DMS53 (cell line): ENCODE measurements at regions not wholly inside any gene's neighbourhood (a gene's known extent, or its start where the extent isn't known, plus 50 kb on each side); places are given as distances from the start of the nearest gene placed in this dataset.
A peak's percentile ranks its signal among the peaks of the same experiment; 100 is the strongest.
"Not testable (repeated sequence)": the region's sequence is repeated elsewhere in the genome, so short reads cannot be mapped to it uniquely, and the experiment has no call there.

Experiments
- DNase-seq: peaks from one replicate; lab custom pipeline; 2025; lab: John Stamatoyannopoulos, UW

DNA sequence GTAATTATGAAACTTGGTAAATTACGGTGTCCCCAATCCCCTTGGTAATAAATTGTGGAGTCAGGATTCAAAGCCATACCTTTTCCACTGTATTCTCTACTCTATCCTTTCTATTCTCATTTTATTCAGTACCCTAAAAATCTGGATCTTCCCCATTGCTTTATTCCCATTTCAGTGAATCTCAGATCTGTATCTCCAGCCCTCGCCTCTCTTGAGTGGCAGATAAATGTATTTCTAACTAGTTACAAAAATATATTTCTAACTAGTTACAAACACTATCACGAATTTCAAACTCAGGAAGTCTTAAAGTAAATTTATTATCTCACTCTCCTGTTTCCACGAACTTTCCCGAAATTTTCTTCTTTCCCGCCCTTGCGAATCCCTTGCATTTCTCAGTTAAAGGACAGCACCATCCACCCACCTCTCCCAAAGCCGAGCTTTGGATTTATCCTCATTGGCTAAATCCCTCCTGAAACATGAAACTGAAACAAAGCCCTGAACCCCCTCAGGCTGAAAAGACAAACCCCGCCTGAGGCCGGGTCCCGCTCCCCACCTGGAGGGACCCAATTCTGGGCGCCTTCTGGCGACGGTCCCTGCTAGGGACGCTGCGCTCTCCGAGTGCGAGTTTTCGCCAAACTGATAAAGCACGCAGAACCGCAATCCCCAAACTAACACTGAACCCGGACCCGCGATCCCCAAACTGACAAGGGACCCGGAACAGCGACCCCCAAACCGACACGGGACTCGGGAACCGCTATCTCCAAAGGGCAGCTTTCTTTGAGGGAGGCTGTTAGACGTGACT is 164.3 kb upstream of the PABPC3 start:
- no peak for DNase-seq

DNA sequence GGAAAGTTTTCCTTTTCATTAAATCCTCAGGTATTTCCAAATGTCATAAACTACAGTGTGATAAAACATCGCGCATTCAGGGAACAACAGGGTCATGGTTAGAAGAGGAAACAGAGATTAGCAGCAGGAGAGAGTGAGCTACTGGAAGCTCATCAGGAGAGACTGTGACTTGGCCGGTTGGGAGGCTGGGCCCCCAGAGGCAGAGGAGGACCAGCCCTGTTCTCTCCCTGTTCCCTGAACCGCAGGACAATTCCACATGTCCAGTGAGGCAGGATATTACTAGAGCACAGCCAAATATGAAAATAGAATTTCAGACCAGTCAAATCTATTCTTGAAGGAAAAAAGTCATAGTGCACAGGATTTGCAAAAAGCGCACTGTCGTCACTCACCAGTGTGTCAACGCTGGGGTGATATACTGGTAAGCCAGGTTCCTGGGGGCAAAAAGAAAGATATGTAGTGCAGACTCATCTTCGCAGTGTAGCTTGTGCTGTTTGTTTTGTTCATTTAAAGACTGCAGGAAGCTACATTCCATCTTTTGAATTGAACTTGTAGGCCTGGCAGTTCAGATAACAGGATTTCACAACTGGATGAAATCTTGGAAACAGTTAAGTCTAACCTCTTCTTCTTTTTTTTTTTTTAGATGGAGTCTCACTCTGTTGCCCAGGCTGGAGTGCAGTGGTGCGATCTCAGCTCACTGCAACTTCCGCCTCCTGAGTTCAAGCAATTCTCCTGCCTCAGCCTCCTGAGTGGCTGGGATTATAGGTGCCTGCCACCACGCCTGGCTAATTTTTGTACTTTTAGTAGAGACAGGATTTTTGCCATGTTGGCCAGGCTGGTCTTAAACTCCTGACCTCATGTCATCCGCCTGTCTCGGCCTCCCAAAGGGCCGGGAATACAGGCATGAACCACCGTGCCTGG is 162.6 kb upstream of the PABPC3 start:
- not testable (repeated sequence) for DNase-seq

DNA sequence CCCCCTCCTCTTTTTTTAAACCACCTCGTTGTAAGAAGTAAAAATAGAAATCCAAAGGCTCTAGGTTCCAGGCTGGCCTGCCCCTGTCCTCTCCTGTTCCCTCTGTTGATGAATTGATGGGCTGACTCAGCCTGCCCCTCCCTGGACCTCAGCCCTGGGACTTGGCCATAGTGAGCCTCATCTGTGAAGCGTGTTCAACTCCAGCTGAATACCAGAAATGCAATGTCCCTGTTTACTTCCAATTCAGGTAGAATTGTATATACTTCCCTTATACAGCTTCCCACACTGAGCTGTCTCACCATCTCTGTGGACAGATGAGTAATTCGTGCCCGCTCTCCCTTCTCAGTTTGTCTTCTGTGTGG is 161.9 kb upstream of the PABPC3 start:
- DNase-seq, result not testable (repeated sequence)

DNA sequence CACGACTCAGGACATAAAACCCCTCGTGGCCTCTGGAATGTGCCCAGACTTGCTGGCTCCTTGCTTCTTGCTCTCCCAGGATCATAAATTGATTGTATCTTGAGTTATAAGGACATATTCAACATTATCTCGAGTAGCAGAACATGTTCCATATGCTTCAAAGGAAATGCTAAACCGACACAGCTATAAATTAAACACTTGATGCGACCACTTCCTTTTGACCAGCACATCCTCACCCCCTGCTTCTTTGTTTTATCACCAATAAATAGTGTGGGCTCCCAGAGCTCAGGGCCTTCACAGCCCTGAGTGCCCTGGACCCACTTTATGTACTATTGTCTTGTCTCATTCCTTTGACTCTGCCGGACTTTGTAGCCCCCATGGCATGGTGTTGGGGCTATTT is 157.0 kb upstream of the PABPC3 start:
- DNase-seq, result no peak

DNA sequence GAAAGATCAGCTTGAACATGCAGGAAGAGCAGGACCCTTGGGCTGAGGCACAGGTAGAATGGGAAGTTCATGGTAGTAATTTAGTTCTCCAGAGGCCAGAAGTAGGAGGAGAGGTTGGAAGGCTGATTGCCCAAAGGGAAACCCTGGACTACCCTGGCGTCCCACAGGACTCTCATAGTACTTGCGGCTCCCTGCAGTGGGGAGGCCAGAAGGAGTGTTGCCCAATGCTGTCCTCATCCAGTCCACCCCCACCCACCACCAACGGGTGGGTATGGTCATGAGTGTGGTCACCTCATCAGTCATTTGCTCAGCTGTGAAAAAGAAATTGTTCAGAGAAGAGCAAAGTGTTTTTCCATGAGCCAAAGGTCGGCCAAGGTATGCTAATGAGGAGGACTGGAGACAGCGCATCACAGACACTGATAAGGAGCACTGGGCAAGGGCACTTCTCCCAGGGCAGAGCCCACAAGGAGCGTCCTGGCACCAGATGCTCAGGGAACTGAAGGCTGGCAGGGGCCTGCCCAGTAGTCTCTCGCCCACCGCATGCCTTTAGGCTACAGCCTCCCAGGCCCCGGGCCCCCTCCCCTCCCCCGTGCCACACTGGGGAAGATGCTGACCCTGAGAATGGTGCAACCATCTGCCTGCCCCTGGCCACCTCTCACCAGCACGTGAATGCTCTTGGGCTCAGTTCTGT is 154.8 kb upstream of the PABPC3 start:
- not testable (repeated sequence) for DNase-seq

DNA sequence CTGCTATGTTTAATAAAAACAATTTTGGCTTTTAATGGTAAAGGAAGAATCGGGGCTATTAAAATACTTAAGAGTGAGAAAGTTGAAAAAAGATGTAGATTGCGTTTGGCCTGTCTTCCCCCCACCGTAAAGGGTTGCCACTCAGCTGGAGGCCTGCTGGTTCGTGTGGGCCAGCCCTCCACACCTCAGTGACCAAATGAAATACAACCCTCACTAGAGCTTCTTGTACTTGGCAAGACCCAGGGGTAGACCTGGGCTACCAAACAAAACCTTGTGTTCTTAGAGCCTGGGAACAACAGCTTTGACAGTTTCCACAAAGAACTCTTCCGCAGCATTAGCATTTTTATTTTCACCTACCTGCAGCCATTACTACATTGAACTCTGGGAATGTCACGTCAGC is 152.8 kb upstream of the PABPC3 start:
- no peak for DNase-seq

DNA sequence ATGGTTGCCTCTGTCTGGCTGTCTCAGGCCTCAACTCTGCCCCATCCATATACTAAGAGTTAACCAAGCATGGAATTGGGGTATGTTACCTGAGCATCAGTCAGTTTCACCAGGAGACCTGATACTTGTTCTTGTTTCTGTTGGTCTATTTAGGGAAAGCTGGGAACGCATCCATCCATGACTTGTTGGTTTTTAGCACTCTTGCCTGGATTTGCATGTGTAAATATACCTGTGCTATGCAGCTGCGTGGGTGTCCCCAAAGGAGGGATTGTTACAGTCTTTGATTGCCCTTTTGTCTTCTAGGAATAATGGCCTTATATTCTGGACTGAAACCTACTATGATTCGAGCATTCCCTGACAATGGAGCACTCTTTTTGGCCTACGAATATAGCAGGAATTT is 151.9 kb upstream of the PABPC3 start:
- DNase-seq, result not testable (repeated sequence)

DNA sequence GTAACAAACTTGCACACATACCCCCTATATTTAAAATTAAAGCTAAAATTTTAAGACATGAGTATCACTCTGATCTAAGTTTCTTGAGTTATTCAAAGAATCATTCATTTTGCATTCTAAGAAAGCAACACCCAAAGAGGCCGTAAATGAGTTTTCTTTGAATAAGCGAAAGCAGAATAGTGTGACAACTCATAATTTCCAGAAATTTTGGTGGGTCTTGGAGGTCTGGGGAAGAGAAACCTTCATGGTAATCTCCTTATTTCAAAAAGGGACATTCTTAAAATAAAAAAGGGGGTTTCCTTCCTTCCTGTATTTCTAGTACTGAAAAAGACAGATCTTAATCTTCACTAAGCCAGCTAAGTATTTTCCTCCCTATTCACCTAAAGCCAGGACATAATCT is 147.0 kb upstream of the PABPC3 start:
- not testable (repeated sequence) for DNase-seq

DNA sequence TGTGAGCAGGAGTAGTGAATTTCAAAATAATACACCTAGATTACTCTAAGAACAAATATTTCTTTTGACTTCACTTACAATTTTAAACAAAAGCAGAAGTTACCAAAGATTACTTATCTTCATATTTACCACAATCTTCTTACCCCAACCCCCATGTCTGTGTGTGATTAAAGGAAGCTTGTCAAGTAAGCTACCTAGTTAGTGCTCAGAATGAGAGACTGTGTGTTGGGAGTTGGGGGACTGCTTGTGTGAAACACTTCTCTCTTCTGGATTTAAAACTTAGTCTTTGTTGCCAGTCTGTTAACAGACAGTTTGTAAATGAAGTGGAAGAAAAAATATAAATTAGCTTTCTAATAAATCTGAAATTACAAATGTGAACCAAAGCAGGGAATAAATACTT is 145.3 kb upstream of the PABPC3 start:
- not testable (repeated sequence) for DNase-seq

DNA sequence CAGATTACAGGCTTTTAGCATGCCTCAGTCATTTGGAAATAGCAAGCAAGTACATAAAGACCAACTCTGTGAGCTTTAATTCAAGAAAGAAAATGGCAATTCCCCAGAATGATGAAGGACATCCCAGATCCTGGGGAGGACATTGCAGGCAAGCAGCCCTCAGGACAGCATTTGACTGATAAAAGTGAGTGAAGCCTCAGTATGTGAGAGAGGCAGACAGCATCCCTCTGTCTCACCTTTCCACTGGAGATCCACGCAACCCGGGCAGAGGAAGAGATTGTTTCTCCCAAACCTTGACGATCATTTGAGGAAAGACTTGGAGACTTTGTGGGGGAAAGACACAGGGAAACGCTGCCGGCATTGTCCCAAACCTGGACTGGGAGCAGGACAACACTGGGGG is 128.0 kb upstream of the PABPC3 start:
- DNase-seq, result peak; percentile 32

DNA sequence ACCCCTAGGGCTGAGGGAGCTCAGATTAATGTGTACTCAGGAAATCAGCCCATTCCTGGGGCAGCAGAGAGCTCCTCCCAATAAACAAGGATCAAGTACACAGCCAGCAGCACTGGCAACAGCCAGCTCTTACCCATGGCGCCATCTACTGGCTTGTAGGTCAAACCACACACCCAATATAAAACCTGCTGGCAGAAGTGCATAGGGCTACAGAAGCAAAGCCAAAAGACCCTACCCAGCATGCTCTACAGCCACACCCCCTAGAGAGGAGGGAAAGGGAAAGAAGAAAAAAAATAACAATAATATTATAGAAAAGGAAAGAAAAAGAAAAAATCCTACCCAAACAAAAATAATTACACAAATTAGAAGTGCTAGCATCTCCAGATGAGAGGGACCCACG is 127.5 kb upstream of the PABPC3 start:
- DNase-seq, result peak; percentile 57

DNA sequence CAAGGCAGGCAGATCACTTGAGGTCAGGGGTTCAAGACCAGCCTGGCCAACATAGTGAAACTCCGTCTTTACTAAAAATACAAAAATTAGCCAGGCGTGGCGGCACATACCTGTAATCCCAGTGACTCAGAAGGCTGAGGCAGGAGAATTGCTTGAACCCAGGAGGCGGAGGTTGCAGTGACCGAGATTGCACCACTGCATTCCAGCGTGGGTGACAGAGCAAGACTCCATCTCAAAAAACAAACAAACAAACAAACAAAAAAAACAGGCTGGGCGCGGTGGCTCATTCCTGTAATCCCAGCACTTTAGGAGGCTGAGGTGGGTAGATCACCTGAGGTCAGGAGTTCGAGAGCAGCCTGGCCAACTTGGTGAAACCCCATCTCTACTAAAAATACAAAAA is 122.8 kb upstream of the PABPC3 start:
- not testable (repeated sequence) for DNase-seq

DNA sequence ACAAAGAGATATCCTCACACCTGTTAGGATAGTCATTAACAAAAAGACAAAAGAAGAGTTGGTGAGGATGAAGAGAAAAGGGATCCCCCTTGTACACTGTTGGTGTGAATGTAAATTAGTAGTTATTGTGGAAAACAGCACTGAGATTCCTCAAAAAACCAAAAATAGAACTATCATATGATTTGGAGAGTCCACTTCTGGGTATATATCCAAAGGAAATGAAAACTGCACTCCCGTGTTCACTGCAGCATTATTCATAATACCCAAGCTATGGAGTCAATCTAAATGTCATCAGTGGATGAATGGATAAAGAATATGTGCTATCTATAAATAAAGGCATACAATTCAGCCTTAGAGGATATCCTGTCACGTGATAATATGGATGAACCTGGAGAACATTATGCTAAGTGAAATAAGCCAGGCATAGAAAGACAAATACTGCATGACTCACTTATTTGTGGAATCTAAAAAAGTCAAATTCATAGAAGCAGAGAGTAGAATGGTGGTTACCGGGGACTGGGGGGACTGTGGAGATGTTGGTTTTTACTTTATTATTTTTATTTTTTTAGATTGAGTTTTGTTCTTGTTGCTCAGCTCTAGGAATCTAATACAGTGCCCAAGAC is 114.6 kb upstream of the PABPC3 start:
- DNase-seq, result peak; percentile 54

DNA sequence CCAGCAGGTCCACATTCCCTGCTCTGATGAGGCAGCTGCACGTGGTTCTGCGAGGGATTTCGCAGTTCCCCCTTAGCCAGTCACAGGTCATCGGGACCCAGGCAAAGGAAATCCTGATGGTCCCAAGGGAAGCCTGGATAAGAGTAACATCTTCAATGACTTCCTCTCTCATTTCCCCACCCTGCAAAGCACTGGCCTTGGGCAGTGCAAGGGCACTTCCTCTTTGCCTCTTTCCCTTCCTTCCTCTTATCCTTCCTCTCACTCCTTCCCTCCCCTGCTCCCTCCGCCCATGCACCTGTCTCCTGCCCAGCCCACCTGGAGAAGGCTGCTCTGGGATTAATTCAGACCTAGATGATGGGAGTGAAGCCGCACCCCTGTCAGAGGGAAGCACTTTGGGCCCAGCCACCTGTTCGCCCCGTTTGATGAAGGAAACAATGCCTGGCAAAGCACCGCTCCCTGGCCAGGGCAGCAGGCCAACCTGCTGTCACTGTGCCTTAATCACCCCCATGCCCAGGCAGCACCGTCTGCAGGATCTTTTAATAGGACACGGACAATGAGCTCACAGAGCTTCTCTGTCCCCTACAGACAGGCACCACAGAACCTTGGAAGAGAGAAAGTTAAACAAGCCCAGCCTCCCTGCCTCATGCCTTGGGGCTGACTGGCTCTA is 113.5 kb upstream of the PABPC3 start:
- peak; percentile 45 for DNase-seq

DNA sequence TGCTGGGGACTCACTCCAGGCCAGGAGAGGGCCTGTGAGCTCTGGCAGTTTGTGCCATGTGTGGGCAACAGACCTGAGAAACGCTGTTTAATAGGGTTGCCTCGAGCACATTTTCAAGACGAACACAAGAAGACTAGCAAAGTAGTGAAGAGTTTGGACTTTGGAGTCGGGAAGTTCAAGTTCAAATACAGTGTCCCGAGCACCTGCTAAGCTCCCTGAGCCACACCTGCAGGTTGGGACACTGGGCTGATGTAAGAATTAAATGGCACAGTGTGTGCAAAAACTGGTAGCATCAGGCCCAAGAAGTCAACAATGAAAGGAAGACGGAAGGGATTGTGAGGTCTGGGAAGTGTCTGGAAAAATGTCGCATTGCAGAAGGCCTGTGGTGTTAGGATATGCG is 112.8 kb upstream of the PABPC3 start:
- DNase-seq, result no peak

DNA sequence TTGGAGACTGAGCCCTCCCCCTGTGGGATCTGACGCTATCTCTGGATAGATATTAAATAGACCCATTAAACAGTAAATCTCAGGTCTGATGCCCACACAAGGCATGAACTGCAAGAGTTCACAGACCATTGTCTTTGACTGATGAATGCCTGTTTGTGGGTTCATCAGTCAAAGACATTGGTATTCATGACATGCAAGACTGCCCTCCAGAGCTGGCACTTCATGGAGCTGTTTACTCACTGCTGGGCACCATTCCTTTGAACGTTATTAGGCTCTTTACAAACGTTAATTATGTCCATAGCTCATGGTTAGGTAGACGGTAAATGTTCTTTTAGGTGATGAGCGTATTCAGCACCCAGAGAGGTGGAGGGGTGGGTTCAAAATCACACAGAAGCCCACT is 111.8 kb upstream of the PABPC3 start:
- no peak for DNase-seq

DNA sequence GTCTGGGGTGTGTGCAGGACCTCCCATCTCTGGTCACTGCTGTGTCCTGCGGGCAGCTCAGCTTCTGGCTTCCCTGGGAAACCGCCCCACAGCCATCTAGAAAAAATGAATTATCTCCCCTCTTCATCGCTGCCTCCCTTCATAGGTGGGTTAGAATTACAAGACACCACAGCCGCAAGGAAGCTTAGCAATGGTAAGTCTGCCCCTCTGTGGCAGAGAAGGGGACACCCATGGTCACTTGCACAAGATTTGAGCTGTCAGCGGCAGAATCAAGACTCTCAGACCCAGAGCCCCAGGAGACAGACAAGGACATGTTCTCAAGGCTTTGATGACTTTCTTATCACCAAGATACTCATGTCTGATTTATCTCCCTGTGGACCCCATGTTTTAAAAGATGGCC is 110.8 kb upstream of the PABPC3 start:
- DNase-seq, result no peak

DNA sequence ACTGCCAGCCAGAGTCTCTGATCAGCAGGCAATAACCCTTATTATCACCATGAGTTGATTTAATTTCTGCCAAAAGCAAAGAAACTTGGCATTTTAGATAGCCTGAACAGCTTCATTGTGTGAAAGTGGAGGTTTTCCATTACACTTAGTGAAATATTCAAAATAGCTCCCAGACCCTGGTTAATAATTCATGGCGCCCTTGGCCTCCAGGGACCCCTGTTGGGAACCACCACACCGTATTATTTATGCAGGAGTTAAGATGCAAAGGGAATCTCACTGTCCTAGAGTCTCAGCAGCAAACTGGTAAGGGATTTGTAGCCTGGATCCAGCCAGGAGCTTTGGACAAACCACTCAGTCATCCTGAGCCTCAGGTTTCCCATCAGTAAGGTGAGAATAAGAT is 110.0 kb upstream of the PABPC3 start:
- DNase-seq, result no peak

DNA sequence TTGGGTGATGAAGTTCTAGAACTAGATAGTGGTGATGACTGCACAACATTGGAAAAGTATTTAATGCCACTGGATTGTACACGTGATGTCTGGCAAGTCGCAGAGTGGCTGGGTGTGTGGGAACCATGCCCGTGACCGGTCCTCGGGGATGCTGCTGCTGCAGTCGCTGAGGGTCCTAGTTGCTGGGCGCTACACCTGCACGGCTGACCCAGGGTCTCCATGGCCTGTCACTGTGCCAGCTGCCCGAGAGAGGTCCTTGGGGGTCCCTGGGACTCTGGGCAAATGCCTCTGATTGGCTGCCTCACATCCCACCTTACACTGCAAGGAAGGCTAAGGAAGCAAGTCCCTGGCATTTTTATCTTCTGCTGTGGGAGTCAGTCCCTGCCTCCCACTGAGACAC is 109.1 kb upstream of the PABPC3 start:
- no peak for DNase-seq

DNA sequence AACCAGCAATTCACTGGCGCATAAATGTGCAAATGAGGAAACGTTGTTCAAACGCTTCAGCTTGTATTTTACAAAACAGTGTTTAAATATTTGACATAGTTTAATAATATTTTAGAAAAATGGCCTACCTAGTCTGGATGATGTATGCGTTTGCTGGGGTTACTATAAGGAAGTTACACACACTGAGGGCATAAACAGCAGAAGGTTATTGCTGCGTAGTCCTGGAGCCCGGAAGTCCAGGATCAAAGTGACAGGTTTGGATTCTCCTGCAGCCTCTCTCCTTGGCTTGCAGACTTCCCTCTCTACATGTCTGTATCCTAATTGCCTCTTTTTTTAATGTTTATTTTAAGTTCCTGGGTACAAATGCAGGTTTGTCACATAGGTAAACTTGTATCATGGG is 106.0 kb upstream of the PABPC3 start:
- not testable (repeated sequence) for DNase-seq

DNA sequence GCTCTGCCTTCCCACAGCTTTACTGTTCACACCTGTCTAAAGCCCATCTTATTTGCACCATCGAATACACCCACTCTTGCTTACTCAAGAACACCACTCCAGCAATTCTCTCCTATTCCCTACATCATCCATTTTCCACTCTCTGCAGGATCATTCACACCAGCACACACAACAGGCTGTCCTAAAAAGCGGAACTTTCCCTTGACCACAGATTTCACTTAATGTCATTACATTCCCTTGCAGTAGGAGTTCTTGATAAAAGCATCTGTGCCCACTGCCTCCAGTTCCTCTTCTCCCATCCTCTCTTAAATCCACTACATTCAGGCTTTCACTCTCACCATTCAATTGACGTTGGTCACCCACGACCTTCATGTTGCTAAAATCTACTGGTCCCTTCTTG is 103.0 kb upstream of the PABPC3 start:
- not testable (repeated sequence) for DNase-seq
